Neural crest cell (in vitro differentiated cells): ENCODE measurements at regions not wholly inside any gene's neighbourhood (a gene's known extent, or its start where the extent isn't known, plus 50 kb on each side); places are given as distances from the start of the nearest gene placed in this dataset.

Experiments
- DNase-seq: peaks from one replicate; pipeline ENCODE4 v3.0.0; 2021; ENCODE audit warnings: low read depth, mixed read lengths, low spot score
- H3K27ac Mint-ChIP-seq: one replicate; pipeline ENCODE4 v1.8.0; 2021; ENCODE audit warnings: mild to moderate bottlenecking, mixed read lengths; ENCODE audit not compliant: unreplicated experiment
- H3K27me3 Mint-ChIP-seq: 2 replicates; pipeline ENCODE4 v1.8.0; 2021; ENCODE audit warnings: low read depth, mild to moderate bottlenecking, mixed read lengths
- H3K36me3 Mint-ChIP-seq: 2 replicates; pipeline ENCODE4 v1.8.0; 2021; ENCODE audit warnings: low read depth, mild to moderate bottlenecking, mixed read lengths
- H3K4me1 Mint-ChIP-seq: 2 replicates; pipeline ENCODE4 v1.8.0; 2021; ENCODE audit warnings: mixed read lengths
- H3K4me3 Mint-ChIP-seq: one replicate; pipeline ENCODE4 v1.8.0; 2021; ENCODE audit warnings: mild to moderate bottlenecking, mixed read lengths
- H3K9me3 Mint-ChIP-seq: 2 replicates; pipeline ENCODE4 v1.8.0; 2021; ENCODE audit warnings: mixed read lengths
- TF ChIP-seq, protein P1 (sequence below): fragments of 200-600 bp; sonication (generic); conservative IDR thresholded peaks from 2 replicates; pipeline ENCODE4 v1.5.0; 2021; ENCODE audit warnings: antibody characterized with exemption, mild to moderate bottlenecking

DNA sequence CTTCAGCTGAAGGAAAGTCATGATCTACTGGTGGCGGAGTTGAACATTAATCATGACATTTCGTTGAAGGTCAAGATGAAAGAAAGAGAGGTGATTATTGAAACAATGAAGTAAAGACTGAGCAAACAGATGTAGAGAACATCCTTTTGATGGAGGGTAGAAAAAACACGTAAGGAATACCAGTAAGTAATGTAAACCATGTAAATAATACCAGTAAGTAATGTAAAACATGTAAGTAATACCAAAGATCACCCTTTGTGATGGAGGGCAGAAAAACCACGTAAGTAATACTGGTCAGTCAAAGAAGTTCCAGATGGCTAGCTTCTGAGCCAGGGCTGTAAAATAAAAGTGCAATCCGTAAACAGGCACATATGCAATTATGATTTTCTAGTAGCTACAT, 1387.7 kb downstream of the SUCLG1 start:
- Mint-ChIP-seq H3K27ac (no peak overlapping the region), H3K27me3 (no peaks in the 10 kb centered on the region), H3K4me1 (no peaks in the 10 kb centered on the region), H3K4me3 (no peak overlapping the region), H3K9me3 (no peaks in the 10 kb centered on the region), H3K36me3 (no peaks in the 10 kb centered on the region)
- TF ChIP-seq, protein P1, sequence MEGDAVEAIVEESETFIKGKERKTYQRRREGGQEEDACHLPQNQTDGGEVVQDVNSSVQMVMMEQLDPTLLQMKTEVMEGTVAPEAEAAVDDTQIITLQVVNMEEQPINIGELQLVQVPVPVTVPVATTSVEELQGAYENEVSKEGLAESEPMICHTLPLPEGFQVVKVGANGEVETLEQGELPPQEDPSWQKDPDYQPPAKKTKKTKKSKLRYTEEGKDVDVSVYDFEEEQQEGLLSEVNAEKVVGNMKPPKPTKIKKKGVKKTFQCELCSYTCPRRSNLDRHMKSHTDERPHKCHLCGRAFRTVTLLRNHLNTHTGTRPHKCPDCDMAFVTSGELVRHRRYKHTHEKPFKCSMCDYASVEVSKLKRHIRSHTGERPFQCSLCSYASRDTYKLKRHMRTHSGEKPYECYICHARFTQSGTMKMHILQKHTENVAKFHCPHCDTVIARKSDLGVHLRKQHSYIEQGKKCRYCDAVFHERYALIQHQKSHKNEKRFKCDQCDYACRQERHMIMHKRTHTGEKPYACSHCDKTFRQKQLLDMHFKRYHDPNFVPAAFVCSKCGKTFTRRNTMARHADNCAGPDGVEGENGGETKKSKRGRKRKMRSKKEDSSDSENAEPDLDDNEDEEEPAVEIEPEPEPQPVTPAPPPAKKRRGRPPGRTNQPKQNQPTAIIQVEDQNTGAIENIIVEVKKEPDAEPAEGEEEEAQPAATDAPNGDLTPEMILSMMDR = no peak
- no peak for DNase-seq

DNA sequence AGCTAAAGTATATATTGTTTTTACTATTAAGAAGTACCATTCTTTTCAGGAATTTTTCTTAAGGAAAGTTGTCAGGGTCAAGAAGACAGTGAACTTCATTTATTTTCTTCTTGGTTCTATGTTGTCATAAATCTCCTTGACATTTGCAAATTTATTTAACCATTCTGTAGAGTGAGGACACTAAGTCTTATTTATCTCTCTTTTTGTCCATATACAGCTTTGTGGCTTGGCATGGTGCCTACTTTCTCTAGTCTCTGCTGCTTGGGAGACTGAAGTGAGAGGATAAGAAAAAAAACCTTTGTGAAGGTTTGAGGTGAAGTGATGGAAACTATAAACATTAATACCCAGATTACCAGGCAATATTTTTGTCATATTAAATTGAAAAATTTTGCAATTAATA, 1389.4 kb downstream of the SUCLG1 start:
- no peak overlapping the region for H3K4me3 Mint-ChIP-seq
- no peaks in the 10 kb centered on the region for H3K36me3 Mint-ChIP-seq
- H3K27ac Mint-ChIP-seq = no peak overlapping the region
- DNase-seq = no peak
- H3K4me1 Mint-ChIP-seq = no peaks in the 10 kb centered on the region
- TF ChIP-seq, protein P1 = no peak
- H3K9me3 Mint-ChIP-seq = no peaks in the 10 kb centered on the region
- no peaks in the 10 kb centered on the region for H3K27me3 Mint-ChIP-seq

DNA sequence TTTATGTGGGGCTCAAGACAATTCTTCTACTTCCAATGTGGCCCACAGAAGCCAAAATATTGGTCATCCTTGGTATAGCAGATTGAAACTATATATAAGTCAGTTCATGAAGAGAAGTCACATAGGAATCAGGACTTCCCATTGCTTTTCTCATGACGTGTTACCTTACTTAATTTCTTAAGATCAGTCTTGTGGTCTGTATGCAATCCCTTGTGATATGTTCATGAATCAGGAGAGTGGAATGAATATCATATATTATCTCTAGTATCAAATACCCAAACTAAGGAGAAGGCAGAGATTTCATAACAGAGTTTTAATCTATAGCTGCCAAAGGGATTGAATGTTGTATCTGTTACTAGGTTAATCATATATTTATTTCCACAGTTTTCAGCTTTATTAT, 1390.4 kb downstream of the SUCLG1 start:
- Mint-ChIP-seq H3K9me3 (no peaks in the 10 kb centered on the region), H3K4me1 (no peaks in the 10 kb centered on the region), H3K36me3 (no peaks in the 10 kb centered on the region), H3K4me3 (no peak overlapping the region), H3K27me3 (no peaks in the 10 kb centered on the region), H3K27ac (no peak overlapping the region)
- DNase-seq = no peak
- TF ChIP-seq, protein P1 = no peak

DNA sequence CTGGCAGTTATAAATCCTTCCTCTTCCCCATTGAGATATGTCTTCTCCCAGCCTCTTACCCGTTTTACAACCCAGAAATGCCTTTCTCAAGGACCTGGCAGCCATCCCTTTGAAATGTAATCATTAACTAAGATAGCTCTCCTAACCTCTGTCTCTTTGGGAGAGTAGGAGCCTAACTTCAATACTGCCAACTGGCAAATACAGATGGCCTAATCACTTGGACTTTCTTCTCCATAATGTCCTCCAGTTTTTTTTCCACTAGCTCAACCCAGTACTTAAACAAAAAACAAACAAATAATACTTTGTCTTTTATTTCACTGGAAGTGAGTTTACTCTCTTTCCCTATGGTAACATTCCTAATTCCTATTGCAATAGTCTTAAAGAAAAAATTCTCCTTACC, 1391.1 kb downstream of the SUCLG1 start:
- Mint-ChIP-seq H3K9me3 (no peaks in the 10 kb centered on the region), H3K4me1 (no peaks in the 10 kb centered on the region), H3K27me3 (no peaks in the 10 kb centered on the region), H3K4me3 (no peak overlapping the region), H3K27ac (no peak overlapping the region), H3K36me3 (no peaks in the 10 kb centered on the region)
- no peak for DNase-seq
- TF ChIP-seq, protein P1 = no peak

DNA sequence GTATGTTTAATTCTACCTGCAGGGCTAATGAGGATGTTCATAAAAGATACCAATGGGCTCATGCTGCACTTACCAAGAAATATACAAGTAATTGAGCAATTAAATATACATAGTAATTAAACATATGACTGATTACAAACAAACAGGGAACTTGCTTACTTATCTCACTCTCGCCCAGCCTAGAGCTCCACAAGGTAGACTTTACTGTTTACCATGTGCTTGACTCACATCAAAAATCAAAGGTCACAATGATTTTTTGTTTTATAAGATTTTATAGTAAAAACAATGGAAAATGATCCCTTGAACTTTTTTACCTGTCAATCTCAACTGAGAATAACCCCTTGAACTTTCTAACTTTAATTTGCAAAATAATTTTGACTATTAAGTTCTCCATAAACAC, 1395.1 kb downstream of the SUCLG1 start:
- TF ChIP-seq, protein P1 = no peak
- Mint-ChIP-seq H3K4me3 (no peak overlapping the region), H3K9me3 (no peaks in the 10 kb centered on the region), H3K36me3 (no peaks in the 10 kb centered on the region), H3K4me1 (no peaks in the 10 kb centered on the region), H3K27ac (no peak overlapping the region), H3K27me3 (no peaks in the 10 kb centered on the region)
- no peak for DNase-seq

DNA sequence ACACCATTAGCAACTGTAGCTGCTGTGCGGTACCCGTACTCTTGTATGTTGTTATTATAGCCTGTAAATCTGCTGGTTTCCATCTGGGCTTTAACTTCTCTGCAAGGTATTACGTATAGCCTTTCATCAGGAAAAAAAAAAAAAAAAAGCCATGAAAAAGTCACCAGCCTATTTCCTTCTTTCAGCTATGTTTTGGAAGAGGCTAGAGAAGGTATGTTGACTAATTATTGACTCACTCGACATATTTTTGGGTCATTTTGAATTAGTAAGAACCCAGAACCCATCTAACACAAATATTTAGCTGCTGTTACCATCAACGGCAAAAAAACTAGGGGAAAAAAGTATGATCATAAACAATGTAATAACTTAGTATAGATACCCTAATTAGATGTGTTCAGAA, 1395.6 kb downstream of the SUCLG1 start:
- no peak overlapping the region for H3K27ac Mint-ChIP-seq
- no peaks in the 10 kb centered on the region for H3K4me1 Mint-ChIP-seq
- H3K9me3 Mint-ChIP-seq = peaks cover 3% of the 10 kb centered on the region
- no peak overlapping the region for H3K4me3 Mint-ChIP-seq
- peaks cover 2% of the 10 kb centered on the region for H3K36me3 Mint-ChIP-seq
- DNase-seq = no peak
- H3K27me3 Mint-ChIP-seq = no peaks in the 10 kb centered on the region
- TF ChIP-seq, protein P1 = no peak
